OCI-LY7 (cell line): ENCODE measurements at regions not wholly inside any gene's neighbourhood (a gene's known extent, or its start where the extent isn't known, plus 50 kb on each side); places are given as distances from the start of the nearest gene placed in this dataset.

ENCODE experiments used
- BruUV-seq: library from RNA; stranded (reverse); fragments of 400-500 nt; replicated peaks from 2 replicates; lab custom pipeline; 2021; lab: Mats Ljungman, UMichigan
- CTCF ChIA-PET: fragments of 300-600 bp; sonication (Branson Sonifier 250); formaldehyde crosslinking; loops from one replicate; lab custom pipeline; 2022; ENCODE audit warnings: antibody characterized with exemption; ENCODE audit not compliant: unreplicated experiment; lab: Charles Lee
- POLR2A ChIA-PET: fragments of 300-600 bp; sonication (Branson Sonifier 250); formaldehyde crosslinking; loops from one replicate; lab custom pipeline; 2022; ENCODE audit warnings: antibody characterized with exemption; lab: Charles Lee
- DNase-seq: peaks from one replicate; pipeline ENCODE4 v3.0.0-alpha.2; 2015; ENCODE audit warnings: low spot score
- H2AFZ ChIP-seq: fragments of 200-600 bp; sonication (generic), shearing (Covaris generic); 2 replicates; pipeline ENCODE4 v1.6.1; 2014; ENCODE audit warnings: mild to moderate bottlenecking, antibody characterized with exemption, low read length, moderate library complexity
- H3K27ac ChIP-seq: fragments of 200-600 bp; sonication (generic); 2 replicates; pipeline ENCODE4 v1.5.1; 2014; ENCODE audit warnings: mixed run types, low read depth, mild to moderate bottlenecking, moderate library complexity, low read length, inconsistent platforms; ENCODE audit not compliant: poor library complexity, severe bottlenecking
- H3K36me3 ChIP-seq: fragments of 200-600 bp; sonication (generic); 2 replicates; pipeline ENCODE4 v1.6.1; 2014; ENCODE audit warnings: mild to moderate bottlenecking, antibody characterized with exemption, low read length, moderate library complexity, mixed read lengths; ENCODE audit not compliant: insufficient read depth
- H3K4me1 ChIP-seq: fragments of 200-600 bp; sonication (generic); 2 replicates; pipeline ENCODE4 v1.5.1; 2014; ENCODE audit warnings: mild to moderate bottlenecking, low read length; ENCODE audit not compliant: insufficient read depth, poor library complexity, severe bottlenecking
- H3K4me2 ChIP-seq: fragments of 200-600 bp; sonication (generic); 2 replicates; pipeline ENCODE4 v1.6.1; 2014; ENCODE audit warnings: mild to moderate bottlenecking, low read length
- H3K4me3 ChIP-seq: fragments of 200-600 bp; sonication (generic); 2 replicates; pipeline ENCODE4 v1.5.1; 2014; ENCODE audit warnings: mild to moderate bottlenecking, low read depth, low read length; ENCODE audit not compliant: poor library complexity, severe bottlenecking
- H3K79me2 ChIP-seq: fragments of 200-600 bp; sonication (generic); 2 replicates; pipeline ENCODE4 v1.6.1; 2016; ENCODE audit warnings: low read depth, mild to moderate bottlenecking, low read length, moderate library complexity, mixed read lengths; ENCODE audit not compliant: insufficient read depth
- H3K9me2 ChIP-seq: fragments of 200-600 bp; sonication (generic); 2 replicates; pipeline ENCODE4 v1.6.1; 2016; ENCODE audit warnings: mild to moderate bottlenecking, low read length, mixed read lengths; ENCODE audit not compliant: insufficient read depth
- H3K9me3 ChIP-seq: fragments of 200-600 bp; sonication (generic); 2 replicates; pipeline ENCODE4 v1.6.1; 2014; ENCODE audit warnings: mild to moderate bottlenecking, mixed run types, low read length, mixed read lengths
- H4K20me1 ChIP-seq: fragments of 200-600 bp; sonication (generic); 2 replicates; pipeline ENCODE4 v1.6.1; 2014; ENCODE audit warnings: mild to moderate bottlenecking, antibody characterized with exemption, low read length, moderate library complexity, mixed read lengths; ENCODE audit not compliant: insufficient read depth
- EZH2phosphoT487 ChIP-seq: fragments of 200-600 bp; sonication (generic); IDR thresholded peaks from 2 replicates; pipeline ENCODE4 v1.6.1; 2018; ENCODE audit warnings: low read depth, borderline replicate concordance, mild to moderate bottlenecking, mixed run types, antibody characterized with exemption, low read length, moderate library complexity, mixed read lengths
- intact Hi-C: fragments of 100-400 bp; cut with micrococcal nuclease; formaldehyde crosslinking; loops from one replicate; pipeline ENCODE4 v1.10.0; 2022; ENCODE audit not compliant: unreplicated experiment
- TF ChIP-seq, protein P1 (sequence below): fragments of 200-600 bp; sonication (generic); conservative IDR thresholded peaks from 2 replicates; pipeline ENCODE4 v1.5.1; 2014; ENCODE audit warnings: mild to moderate bottlenecking, antibody characterized with exemption, low read length, moderate library complexity, mixed read lengths

- H3K4me1 ChIP-seq, result peaks cover 5% of the 10 kb centered on the region
- DNase-seq, result no peak
- H3K36me3 ChIP-seq, result no peaks in the 10 kb centered on the region
- H3K79me2 ChIP-seq, result no peaks in the 10 kb centered on the region
- H3K9me2 ChIP-seq, result no peaks in the 10 kb centered on the region
- no peaks in the 10 kb centered on the region for H4K20me1 ChIP-seq
- H2AFZ ChIP-seq, result no peak overlapping the region
- H3K27ac ChIP-seq, result no peak overlapping the region
- ChIA-PET POLR2A (interaction anchor here (0.8 kb wide), 1 partner anchor 43 kb away, joined by 3 read pairs; no protein-coding TSS in a partner anchor), CTCF (no interaction called here)
- BruUV-seq, result no TSS peak
- no peak for TF ChIP-seq EZH2phosphoT487
- TF ChIP-seq, protein P1, sequence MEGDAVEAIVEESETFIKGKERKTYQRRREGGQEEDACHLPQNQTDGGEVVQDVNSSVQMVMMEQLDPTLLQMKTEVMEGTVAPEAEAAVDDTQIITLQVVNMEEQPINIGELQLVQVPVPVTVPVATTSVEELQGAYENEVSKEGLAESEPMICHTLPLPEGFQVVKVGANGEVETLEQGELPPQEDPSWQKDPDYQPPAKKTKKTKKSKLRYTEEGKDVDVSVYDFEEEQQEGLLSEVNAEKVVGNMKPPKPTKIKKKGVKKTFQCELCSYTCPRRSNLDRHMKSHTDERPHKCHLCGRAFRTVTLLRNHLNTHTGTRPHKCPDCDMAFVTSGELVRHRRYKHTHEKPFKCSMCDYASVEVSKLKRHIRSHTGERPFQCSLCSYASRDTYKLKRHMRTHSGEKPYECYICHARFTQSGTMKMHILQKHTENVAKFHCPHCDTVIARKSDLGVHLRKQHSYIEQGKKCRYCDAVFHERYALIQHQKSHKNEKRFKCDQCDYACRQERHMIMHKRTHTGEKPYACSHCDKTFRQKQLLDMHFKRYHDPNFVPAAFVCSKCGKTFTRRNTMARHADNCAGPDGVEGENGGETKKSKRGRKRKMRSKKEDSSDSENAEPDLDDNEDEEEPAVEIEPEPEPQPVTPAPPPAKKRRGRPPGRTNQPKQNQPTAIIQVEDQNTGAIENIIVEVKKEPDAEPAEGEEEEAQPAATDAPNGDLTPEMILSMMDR, result no peak
- no peak overlapping the region for H3K4me2 ChIP-seq
- intact Hi-C loops, result no loop called here
- no peak overlapping the region for H3K4me3 ChIP-seq
- H3K9me3 ChIP-seq, result no peaks in the 10 kb centered on the region
Observed at GRCh38 chr3:72123908-72124441, 339.0 kb upstream of the PROK2 start.

DNA sequence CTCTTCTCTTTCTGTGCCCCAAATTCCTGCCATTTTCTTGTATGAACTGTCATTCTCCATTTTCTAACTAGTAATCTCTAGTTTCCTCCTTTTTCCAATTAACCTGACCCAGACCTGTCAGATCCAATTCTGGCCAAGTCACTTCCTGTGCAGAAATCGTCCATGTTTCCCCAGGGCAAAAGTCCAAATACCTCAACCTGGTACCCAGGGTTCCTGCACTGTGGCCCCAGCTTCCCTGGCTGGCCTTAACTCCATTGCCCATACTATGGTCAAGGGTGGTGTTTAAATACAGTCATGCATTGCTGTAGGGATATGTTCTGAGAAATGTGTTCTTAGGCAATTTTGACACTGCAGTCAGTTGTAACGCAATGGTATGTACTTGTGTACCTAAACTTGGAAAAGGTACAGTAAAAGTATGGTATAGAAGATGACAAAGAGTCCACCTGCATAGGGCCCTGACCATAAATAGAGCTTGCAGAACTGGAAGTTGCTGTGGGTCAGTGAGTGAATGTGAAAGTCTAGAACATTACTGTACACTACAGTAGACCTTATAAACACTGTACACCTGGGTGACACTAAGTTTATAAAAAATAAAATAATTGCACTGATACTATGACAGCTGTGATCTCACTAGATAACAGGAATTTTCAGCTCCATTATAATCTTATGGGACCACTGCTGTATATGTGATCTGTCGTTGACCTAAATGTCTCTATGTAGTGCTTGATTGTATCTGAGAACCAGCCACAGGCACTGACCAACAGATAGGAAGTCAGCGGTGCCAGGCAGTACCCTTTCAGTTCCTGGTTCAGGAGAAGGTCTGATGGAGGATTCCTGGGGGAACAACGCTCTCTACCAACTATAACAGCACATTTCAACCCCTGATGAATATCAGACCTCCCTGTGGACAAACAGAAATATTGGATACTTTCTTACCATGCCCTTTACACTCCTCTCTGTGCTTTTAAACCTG is 336.1 kb upstream of the PROK2 start:
- Histone ChIP-seq H3K79me2 (no peaks in the 10 kb centered on the region), H3K4me3 (no peak overlapping the region), H4K20me1 (no peaks in the 10 kb centered on the region), H3K9me3 (no peaks in the 10 kb centered on the region), H3K27ac (no peak overlapping the region), H3K36me3 (no peaks in the 10 kb centered on the region), H2AFZ (no peak overlapping the region), H3K4me1 (no peaks in the 10 kb centered on the region), H3K4me2 (no peak overlapping the region), H3K9me2 (no peaks in the 10 kb centered on the region)
- TF ChIP-seq EZH2phosphoT487, result no peak
- TF ChIP-seq, protein P1, result no peak
- DNase-seq, result no peak
- intact Hi-C loops, result no loop called here
- BruUV-seq, result no TSS peak
- ChIA-PET CTCF (interaction anchor here (0.5 kb wide), 1 partner anchor 1053 kb away, joined by 4 read pairs; no protein-coding TSS in a partner anchor), POLR2A (interaction anchor here (0.8 to 1.3 kb wide), 2 partner anchors 13 to 19 kb away, joined by 3 read pairs; no protein-coding TSS in a partner anchor)
